ENCODE measurements at regions not wholly inside any gene's neighbourhood (a gene's known extent, or its start where the extent isn't known, plus 50 kb on each side); places are given as distances from the start of the nearest gene placed in this dataset.

DNA sequence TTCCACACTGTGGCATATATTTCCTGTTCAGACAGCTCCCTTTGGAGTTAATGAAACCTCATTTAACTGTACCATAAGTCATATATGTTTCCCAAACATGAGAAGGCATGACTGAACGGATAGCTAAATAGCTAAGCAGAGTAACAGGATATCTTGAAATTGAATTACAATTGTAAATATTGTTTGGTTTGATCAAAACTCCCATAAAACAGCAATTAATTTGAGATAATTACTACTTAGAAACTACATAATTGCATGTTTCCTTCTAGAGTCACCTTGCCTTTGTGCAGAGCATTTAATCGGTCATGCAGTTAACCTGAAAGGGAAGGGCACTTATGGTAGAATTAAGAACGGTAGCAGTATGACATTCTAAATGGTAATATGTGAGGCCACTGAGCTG lies 179.0 kb upstream of the MAP3K7 start:
- Histone ChIP-seq H3K4me3 (ENCODE audit: low read depth, low read length) (no peak overlapping the region), H3K9me3 (no peaks in the 10 kb centered on the region), H3K27me3 (replicated peaks; ENCODE audit: control insufficient read depth, insufficient read depth, low read length) (no peaks in the 10 kb centered on the region), H3K36me3 (ENCODE audit: control insufficient read depth, insufficient read depth, low read length) (no peaks in the 10 kb centered on the region), H3K4me1 (no peaks in the 10 kb centered on the region)
- Mint-ChIP-seq H3K4me3 (ENCODE audit: unreplicated experiment) (no peak overlapping the region), H3K4me1 (ENCODE audit: low read depth, unreplicated experiment) (no peaks in the 10 kb centered on the region), H3K27ac (ENCODE audit: unreplicated experiment) (no peak overlapping the region), H3K36me3 (ENCODE audit: insufficient read depth, unreplicated experiment) (no peaks in the 10 kb centered on the region), H3K9me3 (ENCODE audit: unreplicated experiment) (no peaks in the 10 kb centered on the region), H3K27me3 (ENCODE audit: insufficient read depth, unreplicated experiment) (no peaks in the 10 kb centered on the region)
- TF ChIP-seq, protein P1, sequence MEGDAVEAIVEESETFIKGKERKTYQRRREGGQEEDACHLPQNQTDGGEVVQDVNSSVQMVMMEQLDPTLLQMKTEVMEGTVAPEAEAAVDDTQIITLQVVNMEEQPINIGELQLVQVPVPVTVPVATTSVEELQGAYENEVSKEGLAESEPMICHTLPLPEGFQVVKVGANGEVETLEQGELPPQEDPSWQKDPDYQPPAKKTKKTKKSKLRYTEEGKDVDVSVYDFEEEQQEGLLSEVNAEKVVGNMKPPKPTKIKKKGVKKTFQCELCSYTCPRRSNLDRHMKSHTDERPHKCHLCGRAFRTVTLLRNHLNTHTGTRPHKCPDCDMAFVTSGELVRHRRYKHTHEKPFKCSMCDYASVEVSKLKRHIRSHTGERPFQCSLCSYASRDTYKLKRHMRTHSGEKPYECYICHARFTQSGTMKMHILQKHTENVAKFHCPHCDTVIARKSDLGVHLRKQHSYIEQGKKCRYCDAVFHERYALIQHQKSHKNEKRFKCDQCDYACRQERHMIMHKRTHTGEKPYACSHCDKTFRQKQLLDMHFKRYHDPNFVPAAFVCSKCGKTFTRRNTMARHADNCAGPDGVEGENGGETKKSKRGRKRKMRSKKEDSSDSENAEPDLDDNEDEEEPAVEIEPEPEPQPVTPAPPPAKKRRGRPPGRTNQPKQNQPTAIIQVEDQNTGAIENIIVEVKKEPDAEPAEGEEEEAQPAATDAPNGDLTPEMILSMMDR (IDR thresholded peaks at IDR 0.05; ENCODE audit: insufficient read depth in 1 of 2, low read depth in 1 of 2, low read length in 1 of 2, severe bottlenecking in 1 of 2, unreplicated experiment in 1 of 2): no peak
- intact Hi-C loops (cut with micrococcal nuclease; ENCODE audit: unreplicated experiment): no loop called here
- DNase-seq: no peak
- CTCF ChIA-PET: no interaction called here
- POLR2A ChIA-PET: no interaction called here
- BruUV-seq (replicated peaks): no TSS peak

GRCh38 chr6:90765491-90765890 lies 178.6 kb upstream of the MAP3K7 start:
- Histone ChIP-seq H3K27me3 (replicated peaks; ENCODE audit: control insufficient read depth, insufficient read depth, low read length) (no peaks in the 10 kb centered on the region), H3K4me3 (ENCODE audit: low read depth, low read length) (no peak overlapping the region), H3K9me3 (no peaks in the 10 kb centered on the region), H3K36me3 (ENCODE audit: control insufficient read depth, insufficient read depth, low read length) (no peaks in the 10 kb centered on the region), H3K4me1 (no peaks in the 10 kb centered on the region)
- BruUV-seq (replicated peaks): no TSS peak
- ChIA-PET POLR2A (no interaction called here), CTCF (no interaction called here)
- no peaks in the 10 kb centered on the region for H3K9me3 Mint-ChIP-seq (ENCODE audit: unreplicated experiment)
- no peak overlapping the region for H3K4me3 Mint-ChIP-seq (ENCODE audit: unreplicated experiment)
- H3K36me3 Mint-ChIP-seq (ENCODE audit: insufficient read depth, unreplicated experiment): no peaks in the 10 kb centered on the region
- H3K27ac Mint-ChIP-seq (ENCODE audit: unreplicated experiment): no peak overlapping the region
- no peaks in the 10 kb centered on the region for H3K4me1 Mint-ChIP-seq (ENCODE audit: low read depth, unreplicated experiment)
- no peak for DNase-seq
- intact Hi-C loops (cut with micrococcal nuclease; ENCODE audit: unreplicated experiment): no loop called here
- TF ChIP-seq, protein P1 (IDR thresholded peaks at IDR 0.05; ENCODE audit: insufficient read depth in 1 of 2, low read depth in 1 of 2, low read length in 1 of 2, severe bottlenecking in 1 of 2, unreplicated experiment in 1 of 2): no peak
- no peaks in the 10 kb centered on the region for H3K27me3 Mint-ChIP-seq (ENCODE audit: insufficient read depth, unreplicated experiment)

DNA sequence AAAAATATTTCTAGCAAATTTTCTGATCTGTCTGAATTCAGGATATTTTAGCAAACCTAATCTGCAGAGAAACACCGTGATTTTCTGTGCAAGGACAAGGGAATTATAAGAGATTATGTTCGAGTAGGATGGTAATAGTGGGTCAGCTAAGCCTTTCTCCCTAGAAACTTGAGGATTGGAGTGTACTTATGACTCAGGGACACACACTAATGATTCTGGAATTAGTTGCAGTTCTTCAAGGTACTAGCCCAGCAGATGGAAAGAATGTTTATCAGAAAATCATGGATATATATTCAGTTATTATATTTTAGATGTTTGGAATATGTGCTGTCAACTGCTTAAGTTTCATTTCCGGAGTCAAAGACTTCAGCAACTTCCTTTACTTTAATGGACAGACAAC lies 177.1 kb upstream of the MAP3K7 start:
- H3K36me3 Mint-ChIP-seq (ENCODE audit: insufficient read depth, unreplicated experiment): no peaks in the 10 kb centered on the region
- no peaks in the 10 kb centered on the region for H3K27me3 Mint-ChIP-seq (ENCODE audit: insufficient read depth, unreplicated experiment)
- no peak overlapping the region for H3K4me3 Mint-ChIP-seq (ENCODE audit: unreplicated experiment)
- Histone ChIP-seq H3K4me3 (ENCODE audit: low read depth, low read length) (no peak overlapping the region), H3K9me3 (no peaks in the 10 kb centered on the region), H3K4me1 (no peaks in the 10 kb centered on the region), H3K27me3 (replicated peaks; ENCODE audit: control insufficient read depth, insufficient read depth, low read length) (no peaks in the 10 kb centered on the region), H3K36me3 (ENCODE audit: control insufficient read depth, insufficient read depth, low read length) (no peaks in the 10 kb centered on the region)
- ChIA-PET CTCF (no interaction called here), POLR2A (no interaction called here)
- intact Hi-C loops (cut with micrococcal nuclease; ENCODE audit: unreplicated experiment): no loop called here
- BruUV-seq (replicated peaks): no TSS peak
- H3K27ac Mint-ChIP-seq (ENCODE audit: unreplicated experiment): no peak overlapping the region
- TF ChIP-seq, protein P1 (IDR thresholded peaks at IDR 0.05; ENCODE audit: insufficient read depth in 1 of 2, low read depth in 1 of 2, low read length in 1 of 2, severe bottlenecking in 1 of 2, unreplicated experiment in 1 of 2): no peak
- H3K4me1 Mint-ChIP-seq (ENCODE audit: low read depth, unreplicated experiment): no peaks in the 10 kb centered on the region
- DNase-seq: no peak
- H3K9me3 Mint-ChIP-seq (ENCODE audit: unreplicated experiment): no peaks in the 10 kb centered on the region

All from Caco-2 (cell line).